NCI-H345 (cell line): ENCODE measurements at regions not wholly inside any gene's neighbourhood (a gene's known extent, or its start where the extent isn't known, plus 50 kb on each side); places are given as distances from the start of the nearest gene placed in this dataset.

Experiments used
- DNase-seq: peaks from one replicate; lab custom pipeline; 2025; lab: John Stamatoyannopoulos, UW

- no peak for DNase-seq
Observed at GRCh38 chr18:10388373-10388772, 66.1 kb upstream of the APCDD1 start.

- DNase-seq: no peak
Observed at GRCh38 chr18:10391506-10391905, 62.9 kb upstream of the APCDD1 start.

- DNase-seq: no peak
Observed at GRCh38 chr18:10397004-10397403, 57.4 kb upstream of the APCDD1 start.

GRCh38 chr18:10398571-10398970 lies 55.9 kb upstream of the APCDD1 start:
- no peak for DNase-seq

- DNase-seq: no peak
Observed at GRCh38 chr18:10399465-10399864, 55.0 kb upstream of the APCDD1 start.

GRCh38 chr18:10400534-10401307 lies 53.7 kb upstream of the APCDD1 start:
- no peak for DNase-seq

GRCh38 chr18:10401521-10401920 lies 52.9 kb upstream of the APCDD1 start:
- DNase-seq: no peak

- no peak for DNase-seq
Observed at GRCh38 chr18:10401930-10402329, 52.5 kb upstream of the APCDD1 start.

GRCh38 chr18:10402871-10403559 lies 51.4 kb upstream of the APCDD1 start:
- DNase-seq: no peak

GRCh38 chr18:10403708-10404107 lies 50.7 kb upstream of the APCDD1 start:
- DNase-seq: no peak

GRCh38 chr18:10404168-10404567 lies 50.3 kb upstream of the APCDD1 start:
- DNase-seq: no peak
